Adrenal gland (tissue), 9 donors: ENCODE measurements at regions not wholly inside any gene's neighbourhood (a gene's known extent, or its start where the extent isn't known, plus 50 kb on each side); places are given as distances from the start of the nearest gene placed in this dataset.

ENCODE experiments used
- DNase-seq, 7 donors: peaks; one replicate each; pipeline ENCODE4 v3.0.0-alpha.2; 2019 to 2020
- H3K27ac ChIP-seq, 5 donors: fragments of 200-600 bp; sonication (generic) in 4 of 5; 1 replicate in 3 of 5; 2 replicates in 2 of 5; pipeline versions ENCODE4 v1.5.1 to v1.8.0; 2016 to 2020; ENCODE audit warnings: mild to moderate bottlenecking in 1 of 5
- H3K27me3 ChIP-seq: fragments of 200-600 bp; 2 replicates; pipeline ENCODE4 v1.8.0; 2021
- H3K36me3 ChIP-seq, 2 donors: fragments of 200-600 bp; replicated peaks in 1 of 2; 1 replicate in 1 of 2; 2 replicates in 1 of 2; pipeline versions ENCODE4 v1.5.1 to v1.8.0; 2018 to 2022
- H3K4me1 ChIP-seq, 2 donors: fragments of 200-600 bp; replicated peaks in 1 of 2; 1 replicate in 1 of 2; 2 replicates in 1 of 2; pipeline versions ENCODE4 v1.5.1 to v1.8.0; 2018 to 2021
- H3K4me3 ChIP-seq, 4 donors: fragments of 200-600 bp; sonication (generic) in 3 of 4; one replicate each; pipeline ENCODE4 v1.5.1; 2016 to 2018
- H3K9me3 ChIP-seq, 3 donors: fragments of 200-600 bp; sonication (generic) in 1 of 3; replicated peaks in 1 of 3; 1 replicate in 2 of 3; 2 replicates in 1 of 3; pipeline versions ENCODE4 v1.5.1 to v1.8.0; 2016 to 2021
- POLR2A ChIP-seq, 2 donors: fragments of 450-650 bp; IDR thresholded peaks; one replicate each; pipeline ENCODE4 v1.6.1; 2017; ENCODE audit warnings: antibody characterized with exemption in 2 of 2, mild to moderate bottlenecking in 2 of 2, moderate library complexity in 1 of 2
- WGBS, 4 donors: extraction: QIAGEN DNeasy Blood & Tissue Kit in 2 of 4; methylation state at CpG; one replicate each; pipeline versions ENCODE4 v1.1.5 to v1.1.7; 2013 to 2017; 5-methylcytosine and 5-hydroxymethylcytosine counted together
- intact Hi-C, 2 donors: fragments of 100-400 bp; cut with DNase I; formaldehyde crosslinking; loops; one replicate each; pipeline versions ENCODE4 v1.14.1 to v1.15.0; 2022 to 2023
- TF ChIP-seq, protein P1 (sequence below), 6 experiments: fragments of 450-650 bp in 4 of 6; fragments of 200-600 bp in 2 of 6; sonication (generic) in 1 of 6; IDR thresholded peaks; 1 replicate in 5 of 6; 2 replicates in 1 of 6; pipeline versions ENCODE4 v1.5.1 to v1.8.0; 2016 to 2021; ENCODE audit warnings: antibody characterized with exemption in 6 of 6, mild to moderate bottlenecking in 2 of 6, moderate library complexity in 1 of 6
- donor health status: healthy with polysubstance abuse.
- donor health status: Bipolar disorder and iron deficiency.
- donor health status: DM: yes; HTN: yes; CAD: no.
- donor health status: DM: no; HTN: no; CAD: no.
- donor health status: DM: no; HTN: no; CAD: no.

DNA sequence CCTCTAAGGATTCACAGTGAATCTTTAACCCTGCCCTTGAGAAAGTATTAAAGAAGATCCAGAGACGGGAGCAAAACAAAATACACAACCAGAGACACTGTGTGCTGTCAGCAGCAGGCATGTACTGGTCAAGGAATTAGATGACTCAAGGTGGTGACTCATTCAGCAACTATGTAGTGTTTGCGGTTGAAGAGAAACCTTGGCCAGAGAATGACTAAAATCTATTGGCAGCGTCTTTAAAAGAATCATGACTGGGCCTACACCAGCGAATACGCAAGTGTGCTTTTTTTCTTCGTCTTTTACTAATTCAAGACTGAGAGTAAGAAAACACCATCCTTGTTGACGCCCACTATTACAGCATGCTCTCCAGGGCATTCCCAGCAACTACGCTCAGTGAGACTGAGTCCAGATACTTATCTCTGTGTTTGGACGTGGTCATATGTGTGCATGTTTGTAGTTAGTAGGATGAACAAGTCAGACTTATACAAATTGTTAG lies 72.4 kb upstream of the BACH2 start:
- H3K27ac ChIP-seq = peak overlapping the region; percentile 18 to 81 (median 35)
- H3K27me3 ChIP-seq = no peaks in the 10 kb centered on the region
- no peaks in the 10 kb centered on the region for H3K9me3 ChIP-seq
- DNase-seq = peak; percentile 65 to 87 (median 79)
- no peak overlapping the region for H3K4me3 ChIP-seq
- TF ChIP-seq, protein P1, sequence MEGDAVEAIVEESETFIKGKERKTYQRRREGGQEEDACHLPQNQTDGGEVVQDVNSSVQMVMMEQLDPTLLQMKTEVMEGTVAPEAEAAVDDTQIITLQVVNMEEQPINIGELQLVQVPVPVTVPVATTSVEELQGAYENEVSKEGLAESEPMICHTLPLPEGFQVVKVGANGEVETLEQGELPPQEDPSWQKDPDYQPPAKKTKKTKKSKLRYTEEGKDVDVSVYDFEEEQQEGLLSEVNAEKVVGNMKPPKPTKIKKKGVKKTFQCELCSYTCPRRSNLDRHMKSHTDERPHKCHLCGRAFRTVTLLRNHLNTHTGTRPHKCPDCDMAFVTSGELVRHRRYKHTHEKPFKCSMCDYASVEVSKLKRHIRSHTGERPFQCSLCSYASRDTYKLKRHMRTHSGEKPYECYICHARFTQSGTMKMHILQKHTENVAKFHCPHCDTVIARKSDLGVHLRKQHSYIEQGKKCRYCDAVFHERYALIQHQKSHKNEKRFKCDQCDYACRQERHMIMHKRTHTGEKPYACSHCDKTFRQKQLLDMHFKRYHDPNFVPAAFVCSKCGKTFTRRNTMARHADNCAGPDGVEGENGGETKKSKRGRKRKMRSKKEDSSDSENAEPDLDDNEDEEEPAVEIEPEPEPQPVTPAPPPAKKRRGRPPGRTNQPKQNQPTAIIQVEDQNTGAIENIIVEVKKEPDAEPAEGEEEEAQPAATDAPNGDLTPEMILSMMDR (IDR thresholded peaks at IDR 0.05) = no peak
- TF ChIP-seq POLR2A (IDR thresholded peaks at IDR 0.05) = peak in 1 of 2 donors; percentile 34
- no peaks in the 10 kb centered on the region for H3K36me3 ChIP-seq
- peaks cover 4 to 5% of the 10 kb centered on the region in 2 donors for H3K4me1 ChIP-seq
- intact Hi-C loops = no loop called here
- WGBS, 4 donors = 15 to 24% (median 20%) methylated on average over 9 of the region's 9 CpGs

DNA sequence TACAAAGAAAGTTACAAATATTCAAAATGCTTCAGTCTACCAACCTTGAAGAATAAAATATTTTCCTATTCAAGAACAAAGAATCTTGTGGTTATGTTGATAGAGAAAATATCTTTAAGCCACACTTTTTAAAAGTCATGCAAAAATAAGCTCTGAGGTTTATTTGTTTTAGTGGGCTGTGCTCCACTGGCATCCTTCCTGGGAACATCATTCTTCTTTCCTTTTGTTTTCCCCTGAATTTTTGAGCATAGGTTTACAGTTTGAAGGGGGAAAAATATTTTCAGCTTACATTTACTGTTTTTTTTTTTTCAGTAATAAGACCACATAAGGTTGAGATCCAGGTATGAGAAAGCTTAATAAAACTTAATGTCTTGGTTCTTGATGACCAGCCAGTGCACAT lies 72.0 kb upstream of the BACH2 start:
- no peak for DNase-seq
- H3K9me3 ChIP-seq = no peaks in the 10 kb centered on the region
- H3K27me3 ChIP-seq = no peaks in the 10 kb centered on the region
- intact Hi-C loops = no loop called here
- no peak for TF ChIP-seq POLR2A (IDR thresholded peaks at IDR 0.05)
- TF ChIP-seq, protein P1 (IDR thresholded peaks at IDR 0.05) = no peak
- H3K27ac ChIP-seq = peak overlapping the region in 3 of 5 donors; percentile 3 to 67 (median 54)
- peaks cover 4 to 5% of the 10 kb centered on the region in 2 donors for H3K4me1 ChIP-seq
- no peaks in the 10 kb centered on the region for H3K36me3 ChIP-seq
- no peak overlapping the region for H3K4me3 ChIP-seq

DNA sequence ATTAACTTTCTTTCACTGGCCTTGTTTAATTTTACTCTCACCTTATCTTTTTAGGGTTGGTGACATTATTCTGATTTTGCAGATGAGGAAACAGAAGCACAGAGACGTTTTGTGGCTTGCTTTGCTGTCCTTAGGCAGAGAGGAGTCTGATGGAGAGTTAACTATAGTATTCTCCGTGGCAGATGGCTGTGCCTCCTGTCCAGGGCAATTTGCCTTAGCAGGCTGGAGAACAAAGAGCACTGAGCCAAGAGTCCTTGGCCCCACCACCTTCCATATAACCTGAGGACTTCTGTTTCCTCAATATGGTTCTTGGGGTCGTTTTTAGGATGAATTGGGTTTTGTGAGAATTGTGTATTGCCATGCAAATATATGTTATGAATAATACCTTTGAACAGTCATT lies 71.4 kb upstream of the BACH2 start:
- Histone ChIP-seq H3K9me3 (no peaks in the 10 kb centered on the region), H3K4me3 (no peak overlapping the region), H3K27ac (peak overlapping the region in 1 of 5 donors; percentile 54), H3K36me3 (no peaks in the 10 kb centered on the region), H3K4me1 (peaks cover 4 to 5% of the 10 kb centered on the region in 2 donors), H3K27me3 (no peaks in the 10 kb centered on the region)
- no peak for DNase-seq
- intact Hi-C loops = no loop called here
- WGBS, 4 donors = 54 to 69% (median 65%) methylated on average over 3 of the region's 3 CpGs
- no peak for TF ChIP-seq POLR2A (IDR thresholded peaks at IDR 0.05)
- TF ChIP-seq, protein P1 (IDR thresholded peaks at IDR 0.05) = no peak

DNA sequence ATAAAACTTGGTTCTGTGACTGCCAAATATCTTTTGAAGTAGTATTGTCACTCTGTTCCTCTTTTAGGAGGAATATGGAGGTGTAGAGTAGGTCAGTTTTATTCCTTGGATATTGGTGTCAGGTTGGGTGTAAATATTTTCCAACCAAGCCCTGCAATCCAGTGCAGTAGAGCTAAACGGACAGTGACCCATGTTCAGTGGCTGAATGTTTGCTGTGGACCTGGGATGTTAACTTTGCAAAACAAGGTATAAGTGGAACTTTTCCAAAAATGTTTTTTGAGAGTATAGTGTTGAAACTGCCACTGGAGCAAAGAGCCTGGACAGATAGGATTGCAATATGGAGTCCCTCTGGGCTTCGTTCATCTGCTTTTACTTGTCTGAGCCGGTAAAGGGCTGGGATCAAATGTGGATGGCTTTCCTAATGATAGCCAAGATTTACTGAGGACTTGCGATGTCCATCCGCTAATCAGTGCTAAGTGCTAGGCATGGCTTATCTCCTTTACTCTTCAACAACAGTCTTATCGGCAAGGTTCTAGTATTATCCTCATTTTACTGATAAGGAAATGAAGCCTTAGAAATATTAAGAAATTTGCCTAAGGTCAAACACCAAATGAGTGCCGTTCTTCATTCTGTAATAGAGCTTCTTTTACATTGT lies 69.0 kb upstream of the BACH2 start:
- Histone ChIP-seq H3K4me3 (no peak overlapping the region), H3K9me3 (no peaks in the 10 kb centered on the region), H3K36me3 (no peaks in the 10 kb centered on the region), H3K27ac (no peak overlapping the region), H3K4me1 (peaks cover 4 to 5% of the 10 kb centered on the region in 2 donors), H3K27me3 (no peaks in the 10 kb centered on the region)
- intact Hi-C loops = no loop called here
- no peak for DNase-seq
- 70 to 74% (median 72%) methylated on average over 7 of the region's 7 CpGs for WGBS, 4 donors
- no peak for TF ChIP-seq POLR2A (IDR thresholded peaks at IDR 0.05)
- TF ChIP-seq, protein P1 (IDR thresholded peaks at IDR 0.05) = no peak
